Neutrophil (primary cell): ENCODE measurements at regions not wholly inside any gene's neighbourhood (a gene's known extent, or its start where the extent isn't known, plus 50 kb on each side); places are given as distances from the start of the nearest gene placed in this dataset.

ENCODE experiments used
- H3K27ac ChIP-seq: fragments of 200-600 bp; sonication (generic); 2 replicates; pipeline ENCODE4 v1.5.1; 2016; ENCODE audit warnings: mild to moderate bottlenecking, moderate library complexity
- H3K27me3 ChIP-seq: fragments of 200-600 bp; sonication (generic); 2 replicates; pipeline ENCODE4 v1.6.0; 2016; ENCODE audit warnings: mild to moderate bottlenecking
- H3K36me3 ChIP-seq: fragments of 200-600 bp; sonication (generic); 2 replicates; pipeline ENCODE4 v1.5.1; 2017
- H3K4me1 ChIP-seq, 2 experiments: fragments of 200-600 bp in 1 of 2; sonication (generic) in 1 of 2; 1 replicate in 1 of 2; 2 replicates in 1 of 2; pipeline versions ENCODE4 v1.5.1 to v1.6.1; 2013 to 2016; ENCODE audit warnings: low read depth in 1 of 2, low read length in 1 of 2, mild to moderate bottlenecking in 1 of 2, moderate library complexity in 1 of 2; ENCODE audit not compliant: control insufficient read depth in 1 of 2, insufficient read depth in 1 of 2
- H3K4me3 ChIP-seq, 2 experiments: fragments of 200-600 bp in 1 of 2; sonication (generic) in 1 of 2; 1 replicate in 1 of 2; 2 replicates in 1 of 2; pipeline ENCODE4 v1.5.1; 2013 to 2016; ENCODE audit warnings: low read depth in 1 of 2, low read length in 1 of 2, mild to moderate bottlenecking in 1 of 2, moderate library complexity in 1 of 2
- H3K9me3 ChIP-seq: fragments of 200-600 bp; sonication (generic); 2 replicates; pipeline ENCODE4 v1.5.1; 2016
- CTCF ChIP-seq: fragments of 200-600 bp; sonication (generic); IDR thresholded peaks from 2 replicates; pipeline ENCODE4 v1.5.1; 2016; ENCODE audit warnings: antibody characterized with exemption

- no peaks in the 10 kb centered on the region for H3K4me1 ChIP-seq
- no peaks in the 10 kb centered on the region for H3K36me3 ChIP-seq
- no peak for TF ChIP-seq CTCF
- no peak overlapping the region for H3K27ac ChIP-seq
- H3K9me3 ChIP-seq = no peaks in the 10 kb centered on the region
- H3K4me3 ChIP-seq = no peak overlapping the region
- H3K27me3 ChIP-seq = peaks cover 7% of the 10 kb centered on the region
These were observed 450.9 kb upstream of the ZNF608 start for GRCh38 chr5:125197321-125197720.

DNA sequence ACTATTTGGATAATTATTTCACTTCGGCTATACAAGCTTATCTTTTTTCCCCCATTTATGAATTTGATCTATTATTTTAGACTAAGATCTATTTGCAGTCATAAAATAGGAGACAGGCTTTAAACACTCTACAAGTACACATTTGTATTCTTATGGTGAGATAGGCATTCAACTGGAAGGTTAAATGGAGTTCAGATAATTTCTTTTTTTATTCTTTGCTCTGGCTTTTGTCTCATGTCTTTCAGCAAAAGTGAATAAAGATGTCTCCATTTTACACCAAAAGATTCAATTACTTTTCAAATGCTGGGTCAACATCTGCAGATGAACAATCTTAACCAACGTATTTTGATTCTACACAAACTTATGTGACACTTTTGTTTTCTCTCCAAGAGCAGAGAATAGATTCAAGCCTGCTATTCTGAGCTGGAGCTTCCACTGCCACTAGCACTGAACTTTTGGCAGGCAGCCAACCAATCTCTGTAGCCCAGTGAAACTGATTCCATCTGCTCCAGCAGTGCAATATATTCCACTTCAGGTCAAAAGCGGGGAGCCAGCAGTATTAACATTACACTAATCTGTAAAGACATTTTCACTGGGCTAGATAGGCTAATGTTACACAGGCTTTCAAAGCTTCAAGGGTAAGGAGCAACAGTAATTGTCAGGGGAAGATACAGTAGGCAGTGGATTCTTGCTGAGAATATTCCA lies 452.0 kb upstream of the ZNF608 start:
- Histone ChIP-seq H3K27me3 (peaks cover 7% of the 10 kb centered on the region), H3K27ac (no peak overlapping the region), H3K9me3 (no peaks in the 10 kb centered on the region), H3K4me3 (no peak overlapping the region), H3K36me3 (no peaks in the 10 kb centered on the region), H3K4me1 (no peaks in the 10 kb centered on the region)
- TF ChIP-seq CTCF = no peak

DNA sequence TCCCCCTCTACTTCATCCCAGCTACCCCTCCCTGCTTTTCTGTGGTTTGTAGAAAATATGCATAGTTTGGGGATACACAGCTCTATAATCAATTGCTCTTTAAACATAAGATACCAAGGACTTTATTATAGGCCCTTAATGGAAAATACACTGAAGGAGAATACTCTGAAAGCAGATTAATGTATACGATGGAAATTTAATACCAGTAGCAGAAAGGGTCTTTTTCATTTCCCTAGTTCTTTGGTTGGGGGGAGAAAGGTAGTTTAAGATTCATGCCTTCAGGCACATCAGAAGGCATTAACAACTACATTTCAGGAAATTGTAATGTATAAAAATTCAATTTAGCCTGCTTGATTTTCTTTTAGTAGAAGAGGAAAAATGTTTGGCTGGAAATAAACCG lies 452.9 kb upstream of the ZNF608 start:
- no peaks in the 10 kb centered on the region for H3K9me3 ChIP-seq
- H3K36me3 ChIP-seq = no peaks in the 10 kb centered on the region
- no peak overlapping the region for H3K4me3 ChIP-seq
- peaks cover 7% of the 10 kb centered on the region for H3K27me3 ChIP-seq
- H3K27ac ChIP-seq = no peak overlapping the region
- no peaks in the 10 kb centered on the region for H3K4me1 ChIP-seq
- TF ChIP-seq CTCF = no peak

- H3K27ac ChIP-seq = no peak overlapping the region
- no peaks in the 10 kb centered on the region for H3K4me1 ChIP-seq
- no peak for TF ChIP-seq CTCF
- no peaks in the 10 kb centered on the region for H3K9me3 ChIP-seq
- no peaks in the 10 kb centered on the region for H3K36me3 ChIP-seq
- H3K4me3 ChIP-seq = no peak overlapping the region
- H3K27me3 ChIP-seq = peaks cover 7% of the 10 kb centered on the region
These were observed 453.8 kb upstream of the ZNF608 start for GRCh38 chr5:125199968-125200865.

DNA sequence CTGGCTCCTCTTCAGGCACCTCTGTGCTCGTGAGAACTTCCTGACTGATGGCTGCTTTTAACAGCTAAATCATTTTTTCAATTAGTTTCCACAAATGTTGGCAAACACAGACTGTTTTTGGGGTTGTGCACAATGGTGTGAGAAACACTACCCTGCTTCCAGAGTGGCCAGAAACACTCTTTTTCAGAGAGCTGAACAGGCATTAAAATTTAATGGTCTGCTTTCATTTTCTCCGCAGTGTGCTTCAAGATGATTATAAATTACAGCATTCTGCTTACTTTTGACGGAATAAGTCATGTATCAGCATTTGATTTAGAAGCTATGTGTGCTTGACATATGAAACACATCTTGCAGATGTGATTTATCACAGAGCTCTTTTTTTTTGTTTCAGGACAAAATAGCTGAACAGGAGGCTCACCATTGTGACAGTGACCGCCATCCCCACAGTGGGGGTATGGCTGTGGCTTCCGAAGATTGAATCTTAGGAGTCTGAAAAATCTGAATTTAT lies 454.5 kb upstream of the ZNF608 start:
- H3K4me1 ChIP-seq = no peaks in the 10 kb centered on the region
- H3K4me3 ChIP-seq = no peak overlapping the region
- H3K27me3 ChIP-seq = peaks cover 7% of the 10 kb centered on the region
- H3K9me3 ChIP-seq = no peaks in the 10 kb centered on the region
- H3K36me3 ChIP-seq = no peaks in the 10 kb centered on the region
- TF ChIP-seq CTCF = no peak
- no peak overlapping the region for H3K27ac ChIP-seq
